Activated CD4-positive, alpha-beta T cell treated with anti-CD3 and anti-CD28 coated beads for 1 hour (primary cell): ENCODE measurements at regions not wholly inside any gene's neighbourhood (a gene's known extent, or its start where the extent isn't known, plus 50 kb on each side); places are given as distances from the start of the nearest gene placed in this dataset.
"Not testable (repeated sequence)": the region's sequence is repeated elsewhere in the genome, so short reads cannot be mapped to it uniquely, and the experiment has no call there.

Experiments used
- DNase-seq: peaks from one replicate; pipeline ENCODE4 v3.0.0-alpha.2; 2020

DNA sequence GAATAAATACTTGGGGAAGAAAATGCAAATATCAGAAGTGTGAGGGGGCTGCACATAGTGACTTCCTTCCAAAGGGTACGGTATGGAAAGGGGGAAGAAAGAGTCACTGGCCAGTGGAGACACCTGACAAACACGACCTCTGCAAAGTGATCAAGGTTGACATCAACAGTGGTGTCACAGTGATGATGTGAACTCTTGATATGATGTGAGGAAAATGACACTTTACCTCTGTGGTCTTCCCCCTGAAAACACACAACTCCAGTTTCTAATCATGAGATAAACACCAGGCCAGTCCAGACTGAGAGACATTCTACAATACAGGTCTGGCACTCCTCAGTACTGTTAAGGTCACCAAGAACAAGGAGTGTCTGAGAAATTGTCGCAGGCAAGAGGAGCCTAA is 169.7 kb downstream of the BUB3 start:
- DNase-seq, result no peak

DNA sequence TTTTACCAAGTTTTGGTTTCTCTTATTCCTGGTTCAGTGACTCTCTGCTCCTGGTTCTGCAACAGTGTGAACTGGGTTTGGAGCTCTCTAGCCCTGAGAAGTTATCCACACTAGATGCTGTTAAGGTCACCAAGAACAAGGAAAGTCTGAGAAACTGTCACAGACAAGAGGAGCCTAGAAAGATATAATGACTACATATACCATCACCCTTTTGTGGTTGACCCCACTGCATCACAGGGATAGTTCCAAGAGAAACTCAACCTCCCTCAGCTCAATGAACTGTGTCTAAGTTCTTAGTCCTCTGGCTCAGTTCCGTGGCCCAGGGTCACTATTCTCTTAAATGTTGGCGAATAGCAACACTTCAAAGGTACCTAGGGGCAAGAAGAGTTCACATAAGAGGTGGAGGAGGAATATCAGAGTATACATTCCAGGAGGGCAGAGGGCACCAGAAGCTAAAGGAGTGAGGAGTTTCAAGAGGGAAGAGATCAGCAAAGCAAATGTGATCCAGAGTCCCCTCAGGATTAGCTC is 171.5 kb downstream of the BUB3 start:
- no peak for DNase-seq

DNA sequence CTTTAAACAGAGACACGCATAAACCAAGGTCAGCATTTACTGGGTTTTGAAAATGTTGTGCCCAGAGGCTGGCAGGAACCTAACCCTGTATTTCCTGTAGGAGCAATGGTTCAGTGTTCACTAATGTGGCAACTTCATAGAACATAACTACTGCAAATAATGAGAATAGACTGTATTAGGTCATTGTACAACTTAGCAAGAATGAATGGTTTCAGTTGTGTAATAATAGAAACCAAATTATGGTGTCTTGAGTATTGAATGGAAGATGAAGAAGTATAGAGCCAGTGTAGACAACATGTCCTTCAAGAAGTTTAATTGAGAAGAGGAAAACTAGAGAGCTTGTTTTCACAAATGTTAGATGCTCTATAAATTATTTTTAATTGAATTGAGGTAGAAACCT is 172.5 kb downstream of the BUB3 start:
- no peak for DNase-seq

DNA sequence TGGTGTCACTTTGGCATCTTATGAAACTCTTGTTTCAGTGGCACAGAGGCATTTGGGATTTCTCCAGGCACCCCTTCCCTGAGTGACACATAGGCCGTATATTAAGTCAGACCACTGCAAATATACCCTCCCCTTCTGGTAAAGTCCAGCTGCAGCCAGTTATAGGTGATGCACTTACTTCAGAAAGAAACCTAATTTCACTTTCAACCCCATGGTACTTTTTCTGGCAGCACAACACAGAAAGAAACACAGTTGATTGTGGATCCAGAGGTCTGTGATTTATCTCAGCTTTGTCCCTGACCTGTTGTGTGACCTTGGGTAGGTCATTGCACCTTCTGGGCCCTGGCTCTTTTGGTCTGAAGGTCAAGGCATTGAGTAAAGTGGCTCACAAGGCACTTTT is 173.2 kb downstream of the BUB3 start:
- DNase-seq, result no peak

DNA sequence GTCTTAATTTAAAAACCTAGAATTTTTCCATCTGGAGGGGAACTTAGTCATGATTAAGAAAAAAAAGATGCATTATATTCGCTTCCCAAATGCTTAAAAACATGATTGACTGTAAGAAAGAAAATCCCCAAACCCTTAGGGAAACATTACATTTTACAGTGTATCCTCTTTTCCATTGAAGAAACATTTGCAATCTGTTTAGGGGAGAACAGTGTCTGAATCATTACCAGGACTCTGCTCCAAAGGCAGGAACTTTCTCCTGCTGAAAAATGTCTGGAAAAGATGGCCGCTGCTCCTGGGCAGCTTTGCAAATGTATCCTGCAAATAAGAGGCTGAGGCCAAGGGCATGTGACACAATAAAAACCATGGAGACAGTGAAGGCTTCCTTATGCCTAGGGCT is 173.7 kb downstream of the BUB3 start:
- no peak for DNase-seq

DNA sequence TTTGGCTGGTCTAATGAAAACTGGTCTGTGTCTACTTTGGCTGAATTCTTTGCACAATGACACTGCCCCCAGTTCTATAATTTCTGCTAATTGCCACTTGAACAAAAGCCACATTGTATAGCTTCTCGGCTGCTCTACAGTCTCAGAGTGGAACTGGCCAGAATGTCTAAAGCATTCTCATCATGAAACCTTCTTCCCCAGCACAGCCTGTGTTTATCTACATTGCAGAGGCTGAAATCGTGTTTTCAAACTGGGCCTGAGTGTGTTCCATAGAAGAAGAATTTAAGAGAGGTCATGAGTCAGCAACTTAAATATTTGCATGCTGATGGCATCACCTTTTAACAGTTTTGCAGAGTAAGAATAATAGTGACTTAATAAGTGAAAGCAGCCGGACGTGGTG is 177.2 kb downstream of the BUB3 start:
- DNase-seq, result no peak

DNA sequence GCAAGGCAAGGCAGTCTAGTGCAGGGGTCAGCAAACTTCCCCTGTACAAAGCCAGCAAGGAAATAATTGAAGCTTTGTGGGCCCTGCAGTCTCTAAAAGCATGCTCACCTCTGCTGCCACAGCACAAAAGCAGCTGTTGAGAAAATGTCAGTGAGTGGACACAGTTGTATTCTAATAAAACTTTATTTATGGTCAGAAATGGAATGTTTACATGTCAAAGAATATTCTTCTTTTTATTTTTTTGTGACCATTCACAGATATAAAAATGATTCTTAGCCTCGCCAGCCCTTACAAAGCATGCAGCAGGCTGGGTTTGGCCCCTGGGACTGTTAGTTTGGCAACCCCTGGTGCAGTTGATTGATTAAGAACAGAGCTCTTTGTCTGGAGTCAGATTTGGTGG is 192.4 kb downstream of the BUB3 start:
- no peak for DNase-seq

DNA sequence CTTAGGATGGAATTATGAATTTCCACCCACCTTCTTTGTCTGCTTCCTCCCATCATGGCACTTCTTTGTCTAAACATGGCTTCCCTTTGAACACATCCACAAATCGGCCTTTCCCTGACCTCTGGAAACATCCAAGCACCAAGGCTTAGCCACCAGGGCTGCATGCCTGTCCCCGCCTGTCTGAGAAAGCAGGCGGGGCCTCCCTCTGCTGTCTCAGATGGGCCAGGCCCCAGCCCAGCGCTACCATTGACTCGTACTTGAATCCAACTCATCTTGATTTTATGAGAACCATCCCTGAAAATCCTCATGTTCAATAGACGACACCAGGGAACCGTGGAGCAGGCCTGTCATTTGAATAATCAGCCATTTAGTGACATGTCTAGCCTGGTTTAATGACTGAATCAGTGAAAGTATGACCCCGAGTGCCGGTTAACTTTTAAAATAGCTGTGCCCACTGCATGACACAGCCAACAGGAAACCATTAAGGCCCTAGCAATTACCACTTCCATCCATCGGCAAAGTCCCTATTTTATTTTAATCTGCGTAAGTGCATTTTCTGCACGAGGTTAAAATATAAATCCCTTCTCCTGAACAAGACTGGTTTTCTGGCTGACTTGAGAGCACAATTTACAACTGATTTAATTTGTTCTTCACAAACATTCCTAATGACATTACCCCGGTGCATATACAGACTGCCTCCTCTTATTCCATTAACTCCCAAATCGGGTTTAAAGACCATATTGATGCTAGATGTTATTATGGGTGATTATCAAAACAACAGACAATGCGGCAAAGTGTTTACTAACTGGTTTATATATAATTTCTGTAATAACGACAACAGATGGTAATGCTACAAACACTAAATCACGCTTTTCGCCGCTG is 194.7 kb downstream of the BUB3 start:
- no peak for DNase-seq

DNA sequence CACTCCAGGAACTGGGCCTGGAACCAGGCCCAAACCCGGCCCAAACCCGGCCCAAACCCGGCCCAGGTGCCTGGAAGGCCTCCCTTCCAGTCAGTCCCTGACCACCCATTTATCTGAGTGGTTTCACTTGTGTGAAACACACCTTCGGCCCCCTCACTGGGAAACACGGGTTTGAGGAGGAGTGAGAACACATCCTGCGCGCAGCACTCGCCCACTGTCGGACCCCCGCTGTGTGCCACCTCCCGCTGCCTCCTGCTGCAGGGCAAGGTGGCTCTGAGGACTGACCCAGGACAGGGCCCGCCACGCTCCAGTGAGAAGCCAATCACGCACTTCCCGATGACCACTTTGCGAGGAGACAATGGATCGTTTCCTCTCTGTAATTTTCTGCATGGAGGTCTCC is 197.5 kb downstream of the BUB3 start:
- no peak for DNase-seq

DNA sequence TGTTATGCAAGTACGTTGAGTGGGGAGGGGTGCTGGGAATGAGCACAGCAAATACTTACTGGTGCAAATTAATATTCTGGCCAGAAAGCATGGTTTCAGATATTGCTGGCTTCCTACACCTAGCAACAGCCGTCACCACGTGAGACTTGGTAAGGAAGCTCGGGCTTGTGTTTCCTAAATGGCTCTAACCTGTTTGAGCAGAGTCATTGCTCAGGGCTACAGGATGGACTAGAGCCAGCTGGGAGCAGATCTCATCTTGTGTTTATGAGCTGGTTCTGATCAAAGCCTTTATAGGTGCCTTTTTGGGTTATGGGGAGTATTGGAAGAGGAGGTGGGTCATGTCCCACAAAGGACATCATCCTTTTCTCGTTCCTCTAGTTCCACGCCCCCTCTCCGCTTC is 200.3 kb downstream of the BUB3 start:
- DNase-seq, result no peak

DNA sequence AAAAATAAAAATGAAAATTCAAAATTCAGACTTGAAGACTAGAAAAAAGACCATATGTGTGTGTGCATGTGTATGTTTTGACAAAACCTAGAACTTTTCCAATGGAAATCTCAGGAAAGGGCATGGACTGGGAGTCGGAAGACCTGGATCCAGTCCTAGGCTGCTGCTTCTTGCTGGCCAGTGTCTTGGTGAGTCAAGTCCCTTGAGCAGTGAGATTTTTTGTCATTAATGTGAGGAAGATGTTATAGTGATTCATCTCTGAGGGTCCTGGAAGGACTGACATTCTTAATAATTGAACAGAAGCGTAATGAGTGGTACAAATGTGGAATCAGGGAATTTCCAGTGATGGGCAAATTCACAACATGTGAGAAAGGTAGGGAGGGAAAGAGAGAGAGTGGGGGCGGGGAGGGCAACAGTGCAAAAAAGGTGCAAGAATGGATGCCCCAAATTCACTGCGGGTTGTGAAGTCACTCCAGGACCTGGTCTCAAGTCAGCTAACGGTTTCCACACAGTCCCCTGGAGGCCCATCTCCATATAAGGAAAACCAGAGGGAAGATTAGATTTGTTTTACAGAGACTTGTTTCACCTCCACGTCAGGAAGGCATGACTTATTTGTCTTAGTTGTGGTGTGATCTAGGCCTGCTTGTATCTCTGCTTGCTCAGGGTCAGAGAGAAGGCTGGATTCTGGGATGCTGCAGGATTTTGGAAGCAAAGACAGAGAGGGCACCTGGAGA is 201.7 kb downstream of the BUB3 start:
- DNase-seq, result no peak

DNA sequence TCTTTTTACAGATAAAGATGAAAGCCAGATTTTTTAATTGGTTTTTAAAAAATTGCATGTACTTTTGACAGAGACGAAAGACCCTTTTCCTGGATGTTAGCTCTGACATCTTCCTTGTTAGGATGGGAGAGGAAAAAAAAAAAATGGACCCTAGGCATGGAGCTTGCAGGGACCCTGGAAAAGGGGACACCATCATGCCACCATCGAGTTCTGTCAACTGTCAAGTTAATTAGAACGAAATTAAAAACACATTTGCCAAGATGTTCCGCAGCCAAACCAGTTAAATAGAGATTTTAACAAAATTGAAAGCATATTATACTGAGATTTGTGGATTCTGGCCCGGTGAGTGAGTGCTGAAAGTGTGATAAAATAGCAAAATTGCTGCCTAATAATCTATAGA is 202.6 kb downstream of the BUB3 start:
- DNase-seq, result no peak

DNA sequence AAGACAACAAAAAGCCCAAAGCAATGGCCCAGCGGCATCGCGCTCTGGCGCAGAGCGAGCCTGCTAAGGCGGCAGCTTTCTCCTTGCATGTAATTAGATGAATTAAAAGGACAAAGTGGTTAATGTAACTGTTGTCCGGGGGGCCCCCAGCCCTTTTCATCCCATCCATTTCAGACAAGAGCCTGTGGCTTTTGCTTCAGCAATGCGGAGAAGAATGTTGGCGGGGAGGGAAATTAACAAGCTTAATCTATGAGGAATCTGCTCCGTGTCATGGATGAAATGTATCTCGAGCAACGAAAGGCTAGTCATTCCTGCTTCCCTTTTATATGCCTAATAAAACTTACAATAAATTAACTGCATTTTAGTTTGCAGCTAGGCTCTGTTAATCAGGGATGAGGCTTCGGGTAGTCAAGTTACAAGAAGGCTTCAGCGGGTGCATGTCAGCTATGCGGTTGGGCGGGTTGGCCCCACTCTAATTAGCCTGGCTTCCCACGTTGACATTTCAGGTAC is 203.3 kb downstream of the BUB3 start:
- no peak for DNase-seq

DNA sequence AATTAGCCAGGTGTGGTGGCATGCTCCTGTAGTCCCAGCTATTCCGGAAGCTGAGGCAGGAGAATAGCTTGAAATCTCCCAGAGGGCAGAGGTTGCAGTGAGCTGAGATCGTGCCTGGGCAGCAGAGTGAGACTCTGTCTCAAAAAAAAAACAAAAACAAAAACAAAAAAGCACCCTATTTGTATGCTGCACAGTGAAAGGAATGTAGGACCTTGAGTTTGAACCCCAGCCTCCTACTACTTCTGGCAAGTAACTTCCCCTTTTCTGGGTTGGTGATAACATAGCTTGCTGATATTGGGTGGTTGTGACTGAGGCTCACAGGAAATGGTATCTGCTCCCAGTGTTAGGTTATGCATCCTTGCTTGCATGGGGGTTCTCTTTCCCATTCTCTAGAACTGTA is 205.3 kb downstream of the BUB3 start:
- no peak for DNase-seq

DNA sequence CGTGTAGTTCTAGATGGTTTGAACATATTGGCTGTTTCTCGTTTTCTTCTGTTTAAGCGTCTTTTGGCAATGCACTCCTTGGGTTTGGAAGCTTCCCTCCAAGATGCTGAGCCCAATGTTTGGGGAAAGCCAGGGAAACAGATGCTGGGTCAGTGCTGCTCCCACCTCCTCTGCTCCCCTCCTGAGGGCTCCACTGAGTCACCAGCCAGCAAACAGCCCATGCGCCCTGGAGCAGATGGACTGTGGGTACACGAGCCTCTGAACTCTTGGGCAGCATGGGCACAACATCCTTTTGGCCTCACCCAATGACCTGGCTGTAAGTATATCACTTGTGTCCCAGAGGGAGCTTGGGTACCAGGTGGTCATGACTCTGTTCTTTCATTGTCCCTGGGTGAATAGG is 207.6 kb downstream of the BUB3 start:
- no peak for DNase-seq

DNA sequence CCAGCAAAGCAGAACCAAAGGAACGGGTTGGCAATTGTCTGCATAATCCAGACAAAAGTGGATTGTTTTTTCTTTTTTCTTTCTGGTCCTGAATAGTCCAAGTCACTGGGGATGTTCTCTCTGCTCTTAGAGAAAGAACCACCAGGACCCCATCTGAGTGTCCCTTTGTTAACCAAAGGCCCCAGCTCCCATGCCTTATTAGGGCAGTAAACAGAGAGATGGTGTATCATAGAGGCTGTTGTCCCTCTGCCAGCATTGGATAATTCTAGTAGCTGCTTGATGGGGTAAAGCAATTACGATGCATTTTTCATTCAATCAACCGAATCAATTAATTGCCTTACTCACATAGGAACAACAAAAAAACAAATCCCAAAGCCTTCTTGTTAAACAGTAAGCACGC is 213.0 kb downstream of the BUB3 start:
- no peak for DNase-seq

DNA sequence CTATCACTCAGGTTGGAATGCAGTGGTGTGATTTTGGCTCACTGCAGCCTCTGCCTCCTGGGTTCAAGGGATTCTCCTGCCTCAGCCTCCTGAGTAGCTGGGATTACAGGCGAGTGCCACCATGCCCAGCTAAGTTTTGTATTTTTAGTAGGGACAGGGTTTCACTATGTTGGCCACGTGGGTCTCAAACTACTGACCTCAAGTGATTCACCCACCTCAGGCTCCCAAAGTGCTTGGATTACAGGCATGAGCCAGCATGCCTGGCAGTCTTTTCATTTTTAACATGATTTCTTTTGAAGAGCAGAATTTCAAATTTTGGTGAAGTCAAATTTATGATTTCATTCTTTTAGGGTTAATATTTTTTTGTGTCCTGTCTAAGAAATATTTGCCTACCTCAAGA is 217.4 kb downstream of the BUB3 start:
- DNase-seq, result not testable (repeated sequence)

DNA sequence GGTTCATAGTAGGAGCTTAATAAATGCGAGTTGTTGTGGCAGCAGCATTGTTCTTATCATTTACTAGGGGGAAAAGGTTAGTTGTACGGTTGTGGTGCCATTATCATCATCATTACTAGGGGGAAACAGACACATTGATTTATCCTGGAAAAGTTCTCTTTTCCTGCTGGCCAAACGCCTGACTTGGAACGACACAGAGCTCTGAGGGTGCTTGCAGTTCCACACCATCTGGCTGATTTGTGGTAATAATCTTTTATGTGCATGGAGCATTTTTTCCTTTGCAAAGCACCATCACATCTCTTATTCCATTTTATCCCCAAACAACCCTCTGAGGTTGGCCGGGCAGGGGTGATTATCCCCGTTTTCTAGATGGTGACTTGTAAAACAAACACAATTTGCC is 219.4 kb downstream of the BUB3 start:
- DNase-seq, result no peak

DNA sequence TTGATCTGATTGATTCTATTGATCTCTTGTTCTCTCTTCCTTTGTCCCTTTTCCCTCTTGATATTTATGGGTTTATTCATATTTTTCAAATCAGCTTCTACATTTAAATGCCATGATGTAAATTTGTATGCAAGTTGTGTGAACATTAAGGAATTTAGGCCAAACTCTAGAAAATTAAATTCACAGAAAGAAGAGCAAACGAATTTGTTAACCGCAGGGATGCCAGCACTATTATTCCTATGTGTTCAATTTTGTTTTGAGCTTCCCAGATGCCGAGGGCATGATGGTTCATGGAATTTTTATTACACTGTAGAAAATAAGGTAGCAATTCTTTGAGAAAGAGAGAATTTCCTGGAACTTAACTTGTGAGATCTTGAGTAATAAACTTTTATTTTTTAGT is 220.9 kb downstream of the BUB3 start:
- no peak for DNase-seq

DNA sequence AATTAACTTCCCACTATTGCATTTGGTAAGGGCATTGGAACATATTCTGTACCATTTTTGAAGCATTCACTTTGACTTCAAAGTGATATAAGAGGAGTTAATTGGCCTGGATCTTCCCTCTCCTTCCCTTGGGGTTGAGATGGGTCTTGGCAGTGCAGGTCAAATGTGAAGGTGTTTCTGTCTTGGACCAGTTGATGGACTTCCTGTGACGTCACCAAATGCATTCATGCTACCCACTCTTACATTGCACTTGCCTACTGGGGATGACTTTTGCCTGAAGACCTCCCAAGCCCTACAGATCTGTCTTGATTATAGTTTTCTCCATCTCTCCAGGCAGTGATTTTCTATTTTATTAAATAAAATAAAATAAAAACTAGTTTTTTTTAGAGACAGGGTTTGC is 221.5 kb downstream of the BUB3 start:
- no peak for DNase-seq

DNA sequence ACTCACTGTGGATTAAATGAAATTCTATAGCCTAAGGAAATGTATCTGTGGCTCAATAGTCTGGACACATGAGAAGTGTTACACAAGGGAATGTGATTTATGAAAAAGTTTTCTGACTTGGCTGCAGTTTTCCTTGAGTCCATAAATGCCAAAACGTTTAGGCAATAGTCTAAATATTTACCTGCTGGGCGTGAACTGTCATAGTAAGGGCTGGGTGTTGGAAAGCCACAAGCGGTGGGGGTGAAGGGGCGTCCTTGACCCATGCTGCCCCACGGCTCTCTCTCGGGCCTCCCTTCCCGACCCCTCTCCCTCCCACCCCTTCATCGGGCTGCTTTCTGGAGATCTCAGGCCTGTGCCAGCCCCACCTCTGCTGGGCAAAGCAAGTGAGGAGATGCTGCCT is 223.7 kb downstream of the BUB3 start:
- no peak for DNase-seq

DNA sequence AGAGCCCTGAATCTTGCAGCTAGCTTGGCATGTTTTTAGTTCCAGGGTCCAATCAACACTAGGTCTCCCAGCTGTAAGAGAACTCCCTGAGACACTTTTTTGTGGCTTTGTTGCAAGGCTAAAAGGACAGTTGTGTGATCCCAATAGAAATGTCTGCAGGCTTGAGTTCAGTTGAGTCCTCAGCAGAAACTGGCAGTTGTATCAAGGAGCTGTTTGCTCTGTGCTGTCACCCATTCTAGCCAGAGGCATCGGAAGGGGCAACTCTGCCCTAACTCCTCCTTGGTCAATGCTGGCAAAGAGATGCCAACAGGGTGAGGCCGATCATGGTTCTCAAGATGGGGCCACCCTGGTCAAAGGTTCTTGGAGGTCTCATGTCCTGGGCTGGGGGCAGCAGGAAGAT is 224.1 kb downstream of the BUB3 start:
- DNase-seq, result no peak

DNA sequence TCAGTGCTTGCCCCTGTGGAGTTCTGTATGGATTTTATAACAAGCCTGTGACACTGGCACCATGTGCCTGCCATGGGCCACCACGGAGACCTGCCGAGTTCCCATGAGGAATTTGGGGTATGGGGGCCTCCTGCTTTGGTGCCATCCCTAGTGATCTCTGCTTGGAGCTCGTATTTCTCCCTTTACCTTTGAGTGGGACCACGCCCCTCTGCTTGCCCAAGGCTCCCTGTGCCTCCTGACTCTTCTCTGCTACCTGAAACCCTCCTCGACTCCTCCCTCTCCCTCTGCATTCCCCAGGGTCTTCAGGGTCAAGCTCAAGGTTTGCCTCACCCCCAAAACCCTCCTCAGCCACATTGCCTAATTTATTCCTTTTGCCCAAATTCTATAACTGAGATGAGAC is 225.0 kb downstream of the BUB3 start:
- no peak for DNase-seq

DNA sequence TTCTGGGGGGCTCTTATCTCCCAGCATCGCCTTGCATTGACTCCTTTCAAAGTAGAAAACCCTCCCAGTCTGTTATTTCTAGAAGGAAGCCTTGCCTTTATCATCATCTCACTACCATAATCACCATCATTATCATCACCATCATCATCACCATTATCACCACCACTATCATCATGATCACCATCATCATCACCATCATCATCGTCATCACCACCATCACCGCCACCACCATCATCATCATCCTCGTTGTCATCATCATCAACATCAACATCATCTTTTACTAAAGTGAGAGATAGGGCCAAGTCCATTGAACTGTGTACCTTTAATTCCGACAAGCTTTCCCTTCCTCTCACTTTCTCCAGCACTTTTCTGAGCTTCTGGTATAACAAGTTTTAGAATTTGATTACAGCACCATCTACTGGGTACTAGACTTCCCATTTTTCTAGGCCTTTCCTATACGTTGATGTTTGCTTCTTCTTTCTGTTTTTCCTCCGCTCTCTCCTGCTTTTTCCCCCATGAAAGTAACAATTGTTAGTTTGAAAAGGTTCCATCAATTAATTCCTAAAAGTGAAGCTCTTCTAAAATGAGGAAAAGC is 226.4 kb downstream of the BUB3 start:
- DNase-seq, result no peak
